GM21723 (cell line): ENCODE measurements at regions not wholly inside any gene's neighbourhood (a gene's known extent, or its start where the extent isn't known, plus 50 kb on each side); places are given as distances from the start of the nearest gene placed in this dataset.
A peak's percentile ranks its signal among the peaks of the same experiment; 100 is the strongest.

ENCODE experiments used
- ATAC-seq: cut with Tn5 transposase; IDR thresholded peaks from one replicate; pipeline ENCODE4 v1.9.1; 2021; ENCODE audit warnings: mild to moderate bottlenecking, moderate library complexity; ENCODE audit not compliant: unreplicated experiment

DNA sequence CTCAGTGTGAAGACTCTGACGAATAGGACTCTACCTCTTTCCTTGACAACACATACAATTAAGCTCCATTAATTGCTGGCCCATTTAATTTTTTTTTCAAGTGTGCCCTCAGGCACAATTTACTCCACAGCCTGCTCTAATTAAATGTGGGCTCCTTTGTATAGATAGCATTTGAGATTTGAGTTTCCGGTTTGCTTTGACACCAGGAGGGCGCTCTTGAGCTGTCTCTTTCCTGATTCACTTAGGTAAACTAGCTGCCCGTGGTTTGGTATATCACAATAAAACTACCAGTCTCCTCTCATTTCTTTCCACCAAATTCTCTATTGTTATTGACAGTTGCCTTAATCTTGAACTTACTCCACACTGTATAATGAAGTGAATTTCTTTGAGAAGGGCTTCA, 666.0 kb downstream of the DSC3 start:
- no peak for ATAC-seq

GRCh38 chr18:30361864-30362540, 680.5 kb downstream of the DSC3 start:
- ATAC-seq: no peak

GRCh38 chr18:30359521-30359920, 683.0 kb downstream of the DSC3 start:
- ATAC-seq: no peak

DNA sequence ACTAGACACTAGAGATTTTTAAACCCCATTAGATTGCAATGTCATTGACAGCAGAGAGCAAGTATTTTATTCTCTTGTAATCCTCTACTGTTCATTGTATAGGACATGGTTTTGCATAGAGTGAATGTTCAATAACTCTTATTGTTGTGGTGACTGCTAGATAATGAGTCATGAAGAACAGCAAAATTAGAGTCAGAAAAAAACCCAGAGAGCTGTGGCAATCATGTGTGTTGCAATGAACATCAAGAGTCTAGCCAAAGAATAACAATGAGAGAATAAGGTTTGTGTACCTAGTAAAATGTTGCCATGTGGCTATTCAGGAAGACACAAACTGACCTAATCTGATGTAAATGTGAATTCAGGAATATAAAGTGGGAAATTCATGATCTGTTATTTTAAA, 684.0 kb downstream of the DSC3 start:
- no peak for ATAC-seq

DNA sequence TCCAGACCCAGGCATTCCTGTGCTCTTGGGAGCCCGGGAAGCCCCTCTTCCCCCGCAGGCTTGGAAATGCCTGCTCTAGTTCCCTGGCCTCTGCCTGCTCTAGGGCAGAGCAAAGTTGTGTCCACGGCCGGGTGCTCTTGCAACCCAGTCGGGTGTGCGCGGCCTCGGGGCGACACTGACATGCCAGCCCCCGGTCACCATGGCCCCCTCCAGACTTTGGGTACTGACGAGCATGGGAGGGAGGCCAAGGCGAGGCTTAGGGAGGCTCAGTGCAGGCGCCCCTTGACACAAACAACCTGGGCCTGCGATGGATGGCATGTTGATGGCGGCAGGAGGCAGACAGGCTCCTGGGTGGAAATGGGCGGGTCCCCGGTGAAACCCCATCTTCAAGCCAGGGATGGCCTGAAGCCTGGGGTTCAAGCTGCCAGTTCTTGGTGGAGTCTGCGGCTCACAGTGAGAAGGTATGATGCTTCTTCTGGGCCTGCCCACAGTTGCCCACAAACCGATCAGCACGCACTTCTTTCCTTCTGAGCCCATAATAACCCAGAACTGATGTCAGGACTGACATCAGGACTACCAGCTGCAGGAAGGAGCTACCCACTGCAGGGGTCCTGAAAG, 689.9 kb downstream of the DSC3 start:
- ATAC-seq: no peak

- no peak for ATAC-seq
Measured at GRCh38 chr18:30350263-30350662, 692.3 kb downstream of the DSC3 start.

GRCh38 chr18:30343090-30343489, 699.5 kb downstream of the DSC3 start:
- no peak for ATAC-seq

GRCh38 chr18:30342675-30343074, 699.9 kb downstream of the DSC3 start:
- ATAC-seq: no peak

- no peak for ATAC-seq
Measured at GRCh38 chr18:30334781-30335180, 707.8 kb downstream of the DSC3 start.

DNA sequence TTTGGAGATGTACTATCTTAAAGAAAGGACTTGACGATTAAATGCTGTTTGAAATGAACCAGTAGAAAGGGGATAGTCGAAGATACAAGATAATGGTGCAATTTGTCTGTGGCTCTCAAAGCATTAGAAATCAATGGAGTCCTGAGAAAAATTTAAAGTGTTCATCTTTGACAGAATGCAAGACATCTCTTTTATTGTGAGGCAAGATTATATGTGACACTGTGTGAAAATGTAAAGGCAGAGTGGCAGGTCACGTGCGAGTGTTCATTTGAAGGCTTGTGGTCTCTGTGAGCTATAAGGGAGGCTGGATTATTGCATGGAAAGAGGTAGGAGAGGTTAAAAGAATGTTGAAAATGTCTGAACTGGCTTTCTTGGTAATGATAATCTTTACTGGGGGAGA, 709.2 kb downstream of the DSC3 start:
- no peak for ATAC-seq

GRCh38 chr18:30328839-30329238, 713.7 kb downstream of the DSC3 start:
- ATAC-seq: no peak

GRCh38 chr18:30302181-30302580, 740.4 kb downstream of the DSC3 start:
- ATAC-seq: no peak

DNA sequence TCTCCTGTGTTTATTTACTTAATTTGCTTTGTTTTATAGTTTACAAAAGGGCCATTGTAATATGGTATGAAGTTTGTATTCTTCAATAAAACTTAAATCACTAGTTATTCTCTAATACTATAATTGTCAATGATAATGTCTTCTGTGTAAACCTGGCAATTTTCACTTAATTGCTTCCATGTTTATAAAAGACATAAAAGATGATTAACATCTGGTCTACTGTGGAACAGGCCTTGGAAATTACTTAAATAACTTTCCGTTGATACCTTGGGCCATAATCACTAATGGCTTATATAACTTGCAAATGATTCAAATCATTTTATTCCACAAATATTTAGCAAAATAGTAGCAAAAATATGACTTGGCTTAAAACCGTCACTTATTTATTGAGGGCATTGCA, 743.8 kb downstream of the DSC3 start:
- ATAC-seq: no peak

DNA sequence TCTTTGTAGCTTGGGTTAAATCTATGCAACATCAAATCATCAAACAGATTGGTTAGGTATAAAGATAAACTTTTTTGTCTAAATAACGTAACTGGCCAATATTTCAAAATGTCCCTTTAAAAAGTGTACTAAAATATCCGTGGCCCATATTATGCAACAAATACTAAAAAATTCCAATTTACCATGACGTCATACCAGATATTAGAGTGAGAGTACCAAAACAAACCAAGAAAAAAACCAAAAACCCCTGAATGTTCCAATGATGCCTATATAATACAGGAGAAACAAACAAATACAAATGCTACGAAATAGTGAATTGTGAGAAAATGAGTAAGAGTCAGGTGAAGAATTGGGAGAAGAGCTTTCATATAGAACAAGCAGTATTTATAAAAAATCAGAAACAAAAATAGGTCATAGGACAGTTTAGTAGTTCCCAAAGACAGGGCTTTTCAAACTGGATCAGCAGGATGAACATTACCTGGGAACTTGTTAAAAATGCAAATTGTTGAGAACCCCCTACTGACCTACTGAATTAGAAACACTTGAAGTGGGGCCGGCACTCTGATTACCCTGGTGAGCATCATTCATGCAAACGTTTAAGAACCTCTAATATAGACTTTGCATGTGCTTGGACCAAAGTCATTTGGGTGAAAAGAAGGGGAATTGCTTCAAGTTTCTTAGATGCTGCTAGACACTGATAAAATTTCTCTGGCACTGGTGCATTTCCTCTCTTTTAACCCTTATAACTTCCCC, 753.7 kb downstream of the DSC3 start:
- no peak for ATAC-seq

DNA sequence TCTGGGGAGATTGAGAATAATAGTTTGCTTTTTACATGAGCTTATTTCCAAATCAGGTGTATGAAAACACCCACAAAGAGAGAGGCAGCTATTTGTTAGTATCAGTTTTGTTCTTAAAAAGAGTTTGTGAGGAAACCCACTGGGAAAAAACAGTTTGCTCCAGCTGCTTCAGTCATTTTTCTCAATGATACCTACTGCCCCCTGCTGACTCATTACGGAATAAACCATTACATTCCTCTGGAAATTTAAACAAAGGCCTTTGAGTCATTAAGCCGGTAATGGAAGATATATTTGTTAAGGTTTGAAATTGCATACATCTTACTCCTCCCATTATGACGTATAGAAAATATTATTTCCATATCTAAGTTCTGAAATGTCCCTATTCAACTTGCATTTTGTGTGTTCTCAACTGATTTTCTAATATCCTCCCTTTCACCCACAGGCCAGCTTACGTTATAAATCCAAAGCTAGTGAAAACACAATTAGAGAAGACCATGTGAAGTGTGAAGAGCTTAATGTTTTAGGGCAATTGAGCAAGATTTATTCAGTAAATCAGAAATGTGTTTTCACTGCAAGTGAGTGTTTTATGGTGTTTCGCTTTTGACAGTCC, 761.6 kb downstream of the DSC3 start:
- ATAC-seq: peak; percentile 52

DNA sequence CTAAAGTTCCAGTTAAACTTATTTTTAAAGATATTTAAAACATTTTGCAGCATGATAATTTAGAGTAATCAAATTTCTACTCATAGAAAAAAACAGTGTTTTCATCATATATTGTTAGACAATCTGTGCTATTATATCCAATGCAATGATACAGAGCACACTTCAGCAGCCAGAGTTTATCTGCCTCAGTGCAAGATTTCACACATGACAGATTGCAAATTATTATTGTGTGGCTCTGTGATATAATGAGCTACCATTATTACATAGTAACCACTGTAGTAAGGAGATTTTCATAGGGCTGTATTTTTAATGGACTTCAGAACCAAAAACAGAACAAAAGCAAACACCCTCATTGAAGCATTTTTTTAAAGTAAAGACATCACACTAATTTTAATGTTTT, 762.4 kb downstream of the DSC3 start:
- no peak for ATAC-seq

- ATAC-seq: no peak
Measured at GRCh38 chr18:30277676-30278075, 764.9 kb downstream of the DSC3 start.

DNA sequence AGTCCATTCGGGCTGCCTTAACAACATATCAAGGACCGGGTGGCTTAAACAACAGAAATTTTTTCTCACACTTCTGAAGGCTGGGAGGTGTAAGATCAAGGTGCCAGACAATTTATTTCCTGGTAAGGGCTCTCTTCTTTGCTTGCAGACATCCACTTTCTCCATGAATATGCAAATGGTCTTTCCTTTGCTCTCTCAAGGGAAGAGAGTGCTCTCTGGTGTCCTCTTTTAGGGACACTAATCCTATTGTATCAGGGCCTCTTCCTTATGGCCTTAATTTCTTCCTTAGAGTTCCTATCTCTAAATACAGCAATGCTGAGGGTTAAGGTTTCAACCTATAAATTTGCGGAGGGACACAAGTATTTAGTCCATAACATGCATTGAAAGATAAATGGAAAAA, 770.8 kb downstream of the DSC3 start:
- ATAC-seq: no peak

DNA sequence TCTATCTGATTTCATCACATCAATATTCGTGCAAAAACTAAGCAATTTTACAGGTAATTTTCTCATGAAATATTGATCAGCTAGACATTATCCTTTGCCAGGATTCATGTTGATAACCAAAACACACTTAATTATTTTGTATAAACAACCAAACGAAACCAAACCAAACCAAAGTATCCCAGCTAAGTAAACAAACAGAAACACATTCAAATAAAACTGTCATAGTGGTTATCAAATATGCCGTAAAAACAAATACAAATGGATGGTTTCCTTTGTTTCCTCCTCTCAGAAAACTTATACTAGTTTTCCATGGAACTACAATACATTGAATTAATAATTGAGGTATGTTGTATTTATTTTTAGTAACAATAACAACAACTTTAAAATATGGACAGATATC, 777.4 kb downstream of the DSC3 start:
- ATAC-seq: no peak

- ATAC-seq: no peak
Measured at GRCh38 chr18:30254331-30254730, 788.2 kb downstream of the DSC3 start.

DNA sequence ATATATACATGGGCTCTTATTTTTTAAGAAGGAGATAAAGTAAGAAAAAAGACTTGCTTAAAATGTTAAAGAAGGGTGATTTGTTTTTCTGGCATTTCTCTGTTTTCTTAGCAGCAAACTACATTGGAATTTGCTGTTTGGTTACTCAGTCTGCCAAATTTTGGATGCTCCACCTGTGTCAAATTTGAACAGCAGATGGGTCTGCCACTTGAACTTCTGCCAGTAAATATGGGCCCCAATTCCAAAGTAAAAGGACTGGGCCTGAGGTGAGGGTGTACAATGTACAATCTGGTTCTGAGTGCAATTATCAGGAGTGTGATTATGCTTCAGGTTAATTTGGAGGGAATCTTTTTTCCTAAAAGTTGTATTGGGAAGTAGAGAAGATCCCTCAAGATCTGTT, 794.5 kb downstream of the DSC3 start:
- no peak for ATAC-seq
